IMR-90 (cell line): ENCODE measurements at regions not wholly inside any gene's neighbourhood (a gene's known extent, or its start where the extent isn't known, plus 50 kb on each side); places are given as distances from the start of the nearest gene placed in this dataset.

Source experiments
- ATAC-seq: fragments of 200-7000 bp; cut with Tn5 transposase; 2 replicates; pipeline ENCODE4 v1.9.1; 2020; ENCODE audit warnings: low read depth, mild to moderate bottlenecking, moderate library complexity
- BruUV-seq: library from RNA; stranded (reverse); fragments of 400-500 nt; replicated peaks from 2 replicates; lab custom pipeline; 2021; lab: Mats Ljungman, UMichigan
- CTCF ChIA-PET: fragments of 300-600 bp; formaldehyde crosslinking; extraction: SDS; loops from one replicate; lab custom pipeline; 2021; ENCODE audit warnings: antibody characterized with exemption; lab: Yijun Ruan, JAX
- POLR2A ChIA-PET: fragments of 300-600 bp; sonication (Branson Sonifier 250); formaldehyde crosslinking; loops from one replicate; lab custom pipeline; 2022; ENCODE audit warnings: antibody characterized with exemption; ENCODE audit not compliant: unreplicated experiment; lab: Charles Lee
- DNase-seq: peaks from one replicate; pipeline ENCODE4 v3.0.0; 2013
- H2AFZ ChIP-seq: replicated peaks from 2 replicates; pipeline ENCODE3; 2013; ENCODE audit warnings: low read length, mild to moderate bottlenecking; ENCODE audit not compliant: poor library complexity
- H2AK5ac ChIP-seq: 2 replicates; pipeline ENCODE4 v1.6.1; 2013; ENCODE audit warnings: low read depth, low read length, inconsistent platforms
- H2AK9ac ChIP-seq: replicated peaks from 2 replicates; pipeline ENCODE3; 2013; ENCODE audit warnings: mild to moderate bottlenecking, low read depth, low read length, moderate library complexity; ENCODE audit not compliant: poor library complexity
- H2BK120ac ChIP-seq: 2 replicates; pipeline ENCODE4 v1.6.1; 2013; ENCODE audit warnings: low read depth, low read length, inconsistent platforms
- H2BK15ac ChIP-seq: 3 replicates; pipeline ENCODE4 v1.6.1; 2013; ENCODE audit warnings: low read depth, low read length, inconsistent platforms
- H2BK20ac ChIP-seq: 2 replicates; pipeline ENCODE4 v1.6.1; 2013; ENCODE audit warnings: low read depth, mild to moderate bottlenecking, inconsistent platforms, low read length, moderate library complexity
- H2BK5ac ChIP-seq: 2 replicates; pipeline ENCODE4 v1.6.1; 2013; ENCODE audit warnings: mild to moderate bottlenecking, low read depth, low read length, inconsistent platforms; ENCODE audit not compliant: poor library complexity, severe bottlenecking
- H3K14ac ChIP-seq: replicated peaks from 2 replicates; pipeline ENCODE4 v1.6.1; 2013; ENCODE audit warnings: low read depth, low read length, inconsistent platforms
- H3K18ac ChIP-seq: 2 replicates; pipeline ENCODE4 v1.6.1; 2013; ENCODE audit warnings: low read depth, low read length, control low read depth
- H3K23ac ChIP-seq: 2 replicates; pipeline ENCODE4 v1.6.1; 2013; ENCODE audit warnings: low read depth, low read length, inconsistent platforms
- H3K27ac ChIP-seq: 2 replicates; pipeline ENCODE4 v1.5.1; 2013; ENCODE audit warnings: mild to moderate bottlenecking, control low read depth, low read length; ENCODE audit not compliant: insufficient read depth
- H3K27me3 ChIP-seq: 2 replicates; pipeline ENCODE4 v1.6.1; 2013; ENCODE audit warnings: low read length; ENCODE audit not compliant: control insufficient read depth, insufficient read depth
- H3K36me3 ChIP-seq: 2 replicates; pipeline ENCODE4 v1.6.1; 2013; ENCODE audit warnings: low read length, mixed read lengths; ENCODE audit not compliant: control insufficient read depth, insufficient read depth
- H3K4ac ChIP-seq: 2 replicates; pipeline ENCODE4 v1.6.1; 2013; ENCODE audit warnings: low read depth, low read length, inconsistent platforms
- H3K4me1 ChIP-seq: 2 replicates; pipeline ENCODE4 v1.6.1; 2013; ENCODE audit warnings: low read length, mixed read lengths; ENCODE audit not compliant: control insufficient read depth, insufficient read depth
- H3K4me2 ChIP-seq: 2 replicates; pipeline ENCODE4 v1.6.1; 2013; ENCODE audit warnings: low read depth, mild to moderate bottlenecking, control low read depth, low read length, moderate library complexity
- H3K4me3 ChIP-seq: 2 replicates; pipeline ENCODE4 v1.5.1; 2013; ENCODE audit warnings: low read depth, mild to moderate bottlenecking, control low read depth, low read length, moderate library complexity; ENCODE audit not compliant: insufficient read depth
- H3K56ac ChIP-seq: 2 replicates; pipeline ENCODE4 v1.6.1; 2013; ENCODE audit warnings: low read length, inconsistent platforms; ENCODE audit not compliant: insufficient read depth; ENCODE audit errors: extremely low read depth
- H3K79me1 ChIP-seq, 2 experiments: 2 replicates each; pipeline ENCODE4 v1.6.1; 2013; ENCODE audit warnings: low read length in 2 of 2, inconsistent platforms in 1 of 2, low read depth in 1 of 2
- H3K9ac ChIP-seq: 2 replicates; pipeline ENCODE4 v1.6.1; 2013; ENCODE audit warnings: low read depth, low read length, control low read depth
- H3K9me1 ChIP-seq: 2 replicates; pipeline ENCODE4 v1.6.1; 2013; ENCODE audit warnings: low read length, inconsistent platforms; ENCODE audit not compliant: insufficient read depth
- H3K9me3 ChIP-seq: 2 replicates; pipeline ENCODE4 v1.6.1; 2013; ENCODE audit warnings: low read length; ENCODE audit not compliant: control insufficient read depth, insufficient read depth
- H4K20me1 ChIP-seq: 2 replicates; pipeline ENCODE4 v1.6.1; 2013; ENCODE audit warnings: low read length, inconsistent platforms; ENCODE audit not compliant: insufficient read depth
- H4K5ac ChIP-seq: 2 replicates; pipeline ENCODE4 v1.6.1; 2013; ENCODE audit warnings: mild to moderate bottlenecking, low read depth, low read length, control low read depth
- H4K8ac ChIP-seq, 2 experiments: 2 replicates each; pipeline ENCODE4 v1.6.1; 2013; ENCODE audit warnings: low read depth in 2 of 2, low read length in 2 of 2, control low read depth in 1 of 2, inconsistent platforms in 1 of 2
- H4K91ac ChIP-seq: 2 replicates; pipeline ENCODE4 v1.6.1; 2013; ENCODE audit warnings: low read depth, low read length, inconsistent platforms; ENCODE audit not compliant: insufficient read depth
- BHLHE40 ChIP-seq: fragments of 150-350 bp; IDR thresholded peaks from 2 replicates; pipeline ENCODE4 v1.6.1; 2016; ENCODE audit warnings: mild to moderate bottlenecking, low read depth, low read length
- CEBPB ChIP-seq: IDR thresholded peaks from 2 replicates; pipeline ENCODE4 v1.6.1; 2012; ENCODE audit warnings: low read depth, low read length, improper control_type of control experiment
- CHD1 ChIP-seq: IDR thresholded peaks from 2 replicates; pipeline ENCODE4 v1.6.1; 2012; ENCODE audit warnings: low read depth, low read length, improper control_type of control experiment
- ELK1 ChIP-seq: fragments of 150-350 bp; IDR thresholded peaks from 2 replicates; pipeline ENCODE4 v1.6.1; 2016; ENCODE audit warnings: low read depth, mild to moderate bottlenecking, low read length, moderate library complexity, borderline replicate concordance
- FOS ChIP-seq: fragments of 150-350 bp; IDR thresholded peaks from 2 replicates; pipeline ENCODE4 v1.6.1; 2016; ENCODE audit warnings: low read depth, low read length
- MAFK ChIP-seq: IDR thresholded peaks from 2 replicates; pipeline ENCODE4 v1.6.1; 2012; ENCODE audit warnings: low read depth, low read length, improper control_type of control experiment
- MAZ ChIP-seq: IDR thresholded peaks from 2 replicates; pipeline ENCODE4 v1.6.1; 2012; ENCODE audit warnings: low read depth, mild to moderate bottlenecking, low read length, improper control_type of control experiment, moderate library complexity, borderline replicate concordance
- MXI1 ChIP-seq: IDR thresholded peaks from 2 replicates; pipeline ENCODE4 v1.6.1; 2012; ENCODE audit warnings: low read depth, mild to moderate bottlenecking, low read length, moderate library complexity, borderline replicate concordance
- NFE2L2 ChIP-seq: fragments of 150-350 bp; IDR thresholded peaks from 2 replicates; pipeline ENCODE4 v1.6.1; 2016; ENCODE audit warnings: low read depth, mild to moderate bottlenecking, low read length
- POLR2A ChIP-seq: IDR thresholded peaks from 2 replicates; pipeline ENCODE4 v1.6.1; 2012; ENCODE audit warnings: mild to moderate bottlenecking, low read depth, low read length
- RAD21 ChIP-seq: IDR thresholded peaks from 2 replicates; pipeline ENCODE4 v1.6.1; 2012; ENCODE audit warnings: low read length, improper control_type of control experiment
- RCOR1 ChIP-seq: IDR thresholded peaks from 2 replicates; pipeline ENCODE4 v1.6.1; 2012; ENCODE audit warnings: mild to moderate bottlenecking, low read length, improper control_type of control experiment; ENCODE audit not compliant: insufficient replicate concordance
- RFX5 ChIP-seq: IDR thresholded peaks from 2 replicates; pipeline ENCODE4 v1.8.0; 2012; ENCODE audit warnings: low read depth, mild to moderate bottlenecking, low read length, moderate library complexity
- SMC3 ChIP-seq: fragments of 150-350 bp; IDR thresholded peaks from 2 replicates; pipeline ENCODE4 v1.6.1; 2016; ENCODE audit warnings: low read depth, mild to moderate bottlenecking, antibody characterized with exemption, low read length, moderate library complexity
- USF2 ChIP-seq: fragments of 150-350 bp; IDR thresholded peaks from 2 replicates; pipeline ENCODE4 v1.6.1; 2017; ENCODE audit warnings: mild to moderate bottlenecking, antibody characterized with exemption, low read length, low read depth
- WGBS, 2 experiments: methylation state at CpG; one replicate each; pipeline versions ENCODE4 v1.1.5 to v1.1.7; 2013; ENCODE audit warnings: missing lambda C conversion rate in 2 of 2; ENCODE audit not compliant: insufficient read length in 1 of 2; ENCODE audit errors: extremely low coverage in 2 of 2; 5-methylcytosine and 5-hydroxymethylcytosine counted together
- dilution Hi-C: fragments of 300-500 bp; cut with HindIII; formaldehyde crosslinking; loops from one replicate; pipeline ENCODE4 v1.14.3; 2018; ENCODE audit warnings: low sequenced_read_pairs; ENCODE audit not compliant: unreplicated experiment
- in situ Hi-C: fragments of 300-500 bp; cut with MboI; formaldehyde crosslinking; loops from 3 replicates; pipeline ENCODE4 v1.14.3; 2019; ENCODE audit warnings: low sequenced_read_pairs, inconsistent platforms, mixed read lengths
- intact Hi-C: fragments of 100-400 bp; cut with micrococcal nuclease; formaldehyde crosslinking; loops from 2 replicates; pipeline ENCODE4 v1.10.0; 2022
- TF ChIP-seq, protein P1 (sequence below): conservative IDR thresholded peaks from 2 replicates; pipeline ENCODE4 v1.5.1; 2012; ENCODE audit warnings: mild to moderate bottlenecking, low read depth, low read length, improper control_type of control experiment

- H4K91ac ChIP-seq = no peak overlapping the region
- no peak overlapping the region for H4K5ac ChIP-seq
- H3K9me3 ChIP-seq = no peaks in the 10 kb centered on the region
- no peak overlapping the region for H3K23ac ChIP-seq
- no peak overlapping the region for H2AK5ac ChIP-seq
- DNase-seq (no peak), ATAC-seq (no peak)
- no TSS peak for BruUV-seq
- no CpG with 5 or more reads among the region's 1 CpG for WGBS, 2 experiments
- no peak overlapping the region for H3K4me2 ChIP-seq
- H4K20me1 ChIP-seq = no peaks in the 10 kb centered on the region
- ChIA-PET POLR2A (no interaction called here), CTCF (interaction anchor here (0.6 kb wide), 1 partner anchor 1085 kb away, joined by 3 read pairs; no protein-coding TSS in a partner anchor)
- H3K27me3 ChIP-seq = no peaks in the 10 kb centered on the region
- no peak overlapping the region for H3K14ac ChIP-seq
- H2BK5ac ChIP-seq = no peak overlapping the region
- no peak overlapping the region for H2AK9ac ChIP-seq
- no peak overlapping the region for H2BK120ac ChIP-seq
- no peak overlapping the region for H3K18ac ChIP-seq
- intact Hi-C loops (no loop called here), in situ Hi-C loops (no loop called here), dilution Hi-C loops (no loop called here)
- no peak overlapping the region for H3K27ac ChIP-seq
- H3K56ac ChIP-seq = no peak overlapping the region
- H3K9ac ChIP-seq = no peak overlapping the region
- H2AFZ ChIP-seq = no peak overlapping the region
- TF ChIP-seq CHD1 (no peak), POLR2A (no peak), RFX5 (no peak), RAD21 (no peak), MAZ (no peak), MXI1 (no peak), USF2 (no peak), CEBPB (no peak), NFE2L2 (no peak), FOS (no peak), RCOR1 (no peak), BHLHE40 (no peak), SMC3 (no peak), MAFK (no peak), ELK1 (no peak)
- TF ChIP-seq, protein P1, sequence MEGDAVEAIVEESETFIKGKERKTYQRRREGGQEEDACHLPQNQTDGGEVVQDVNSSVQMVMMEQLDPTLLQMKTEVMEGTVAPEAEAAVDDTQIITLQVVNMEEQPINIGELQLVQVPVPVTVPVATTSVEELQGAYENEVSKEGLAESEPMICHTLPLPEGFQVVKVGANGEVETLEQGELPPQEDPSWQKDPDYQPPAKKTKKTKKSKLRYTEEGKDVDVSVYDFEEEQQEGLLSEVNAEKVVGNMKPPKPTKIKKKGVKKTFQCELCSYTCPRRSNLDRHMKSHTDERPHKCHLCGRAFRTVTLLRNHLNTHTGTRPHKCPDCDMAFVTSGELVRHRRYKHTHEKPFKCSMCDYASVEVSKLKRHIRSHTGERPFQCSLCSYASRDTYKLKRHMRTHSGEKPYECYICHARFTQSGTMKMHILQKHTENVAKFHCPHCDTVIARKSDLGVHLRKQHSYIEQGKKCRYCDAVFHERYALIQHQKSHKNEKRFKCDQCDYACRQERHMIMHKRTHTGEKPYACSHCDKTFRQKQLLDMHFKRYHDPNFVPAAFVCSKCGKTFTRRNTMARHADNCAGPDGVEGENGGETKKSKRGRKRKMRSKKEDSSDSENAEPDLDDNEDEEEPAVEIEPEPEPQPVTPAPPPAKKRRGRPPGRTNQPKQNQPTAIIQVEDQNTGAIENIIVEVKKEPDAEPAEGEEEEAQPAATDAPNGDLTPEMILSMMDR = no peak
- no peaks in the 10 kb centered on the region for H3K9me1 ChIP-seq
- no peak overlapping the region for H4K8ac ChIP-seq
- no peaks in the 10 kb centered on the region for H3K79me1 ChIP-seq
- no peak overlapping the region for H2BK15ac ChIP-seq
- H3K4ac ChIP-seq = no peak overlapping the region
- H3K4me1 ChIP-seq = no peaks in the 10 kb centered on the region
- H2BK20ac ChIP-seq = no peak overlapping the region
- H3K36me3 ChIP-seq = no peaks in the 10 kb centered on the region
- H3K4me3 ChIP-seq = no peak overlapping the region
These were observed 1188.1 kb downstream of the EPHA7 start for GRCh38 chr6:92231171-92231701.
